ENCODE measurements at regions not wholly inside any gene's neighbourhood (a gene's known extent, or its start where the extent isn't known, plus 50 kb on each side); places are given as distances from the start of the nearest gene placed in this dataset.

DNA sequence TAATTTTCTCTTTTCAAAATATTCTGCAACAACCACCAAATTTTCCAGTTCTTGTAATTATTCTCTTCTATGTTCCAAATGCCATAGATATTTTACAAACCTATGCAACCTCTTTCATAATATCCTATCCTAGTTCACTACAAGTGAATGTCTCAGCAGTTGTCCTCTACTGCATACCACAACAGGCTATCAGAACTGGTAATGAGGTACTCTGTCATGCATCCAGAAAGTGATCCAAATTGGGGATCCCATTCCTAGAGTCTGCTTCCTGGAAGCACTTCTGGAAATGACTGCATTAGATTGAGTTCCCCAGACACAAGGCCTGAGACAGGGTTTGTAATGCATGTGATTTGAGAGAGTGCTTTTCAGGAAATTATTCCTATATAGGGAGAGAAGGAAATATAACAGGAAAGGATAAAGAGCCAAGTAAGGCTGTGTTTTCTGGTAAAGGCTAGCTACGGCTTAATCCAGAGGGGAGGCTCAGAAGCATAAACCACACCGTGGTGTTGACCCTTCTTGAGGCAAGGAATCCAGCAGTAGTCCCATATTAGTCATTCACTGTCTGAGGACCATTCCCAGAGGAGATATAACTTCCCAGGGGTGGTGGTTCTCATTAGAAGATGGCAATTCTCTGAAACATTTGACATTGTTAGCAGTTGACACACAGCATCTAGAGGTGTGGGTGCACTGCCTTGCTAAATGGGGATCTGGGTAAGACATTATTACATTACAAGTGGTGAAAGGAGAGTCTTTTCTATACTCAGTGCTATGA is 80.3 kb upstream of the FST start:
- 77% methylated on average over 2 of the region's 2 CpGs for WGBS
- Histone ChIP-seq H3K27me3 (ENCODE audit: control insufficient read depth in 4 of 4, insufficient read depth in 4 of 4, low read length in 3 of 4) (no peaks in the 10 kb centered on the region), H3K4me1 (ENCODE audit: control insufficient read depth in 4 of 4, insufficient read depth in 4 of 4, low read length in 3 of 4) (no peaks in the 10 kb centered on the region), H3K4me3 (ENCODE audit: low read depth in 1 of 3, low read length in 3 of 3) (no peak overlapping the region), H3K27ac (ENCODE audit: low read depth in 1 of 2, low read length in 2 of 2) (no peak overlapping the region), H3K9ac (ENCODE audit: low read depth in 1 of 2, low read length in 2 of 2) (no peak overlapping the region), H3K9me3 (ENCODE audit: control insufficient read depth in 4 of 4, low read length in 3 of 4) (no peaks in the 10 kb centered on the region), H3K36me3 (ENCODE audit: control insufficient read depth in 4 of 4, insufficient read depth in 3 of 4, low read depth in 1 of 4, low read length in 3 of 4) (no peaks in the 10 kb centered on the region)
- no peak for DNase-seq (ENCODE audit: low spot score)
- TF ChIP-seq NR2F2 (IDR thresholded peaks at IDR 0.05) (no peak), SP1 (IDR thresholded peaks at IDR 0.05) (no peak), RXRA (IDR thresholded peaks at IDR 0.05) (no peak), GABPA (IDR thresholded peaks at IDR 0.05 in 1 of 2, conservative IDR thresholded peaks at IDR 0.05 in 1 of 2) (no peak), HNF4A (conservative IDR thresholded peaks at IDR 0.05) (no peak), FOXA2 (IDR thresholded peaks at IDR 0.05) (no peak), FOXA1 (IDR thresholded peaks at IDR 0.05) (no peak), YY1 (IDR thresholded peaks at IDR 0.05) (no peak), JUND (IDR thresholded peaks at IDR 0.05) (no peak), EGR1 (IDR thresholded peaks at IDR 0.05; ENCODE audit: low read depth in 2 of 2) (no peak), TAF1 (conservative IDR thresholded peaks at IDR 0.05) (no peak), HNF4G (IDR thresholded peaks at IDR 0.05) (no peak), RAD21 (IDR thresholded peaks at IDR 0.05) (no peak)
- TF ChIP-seq, protein P1, sequence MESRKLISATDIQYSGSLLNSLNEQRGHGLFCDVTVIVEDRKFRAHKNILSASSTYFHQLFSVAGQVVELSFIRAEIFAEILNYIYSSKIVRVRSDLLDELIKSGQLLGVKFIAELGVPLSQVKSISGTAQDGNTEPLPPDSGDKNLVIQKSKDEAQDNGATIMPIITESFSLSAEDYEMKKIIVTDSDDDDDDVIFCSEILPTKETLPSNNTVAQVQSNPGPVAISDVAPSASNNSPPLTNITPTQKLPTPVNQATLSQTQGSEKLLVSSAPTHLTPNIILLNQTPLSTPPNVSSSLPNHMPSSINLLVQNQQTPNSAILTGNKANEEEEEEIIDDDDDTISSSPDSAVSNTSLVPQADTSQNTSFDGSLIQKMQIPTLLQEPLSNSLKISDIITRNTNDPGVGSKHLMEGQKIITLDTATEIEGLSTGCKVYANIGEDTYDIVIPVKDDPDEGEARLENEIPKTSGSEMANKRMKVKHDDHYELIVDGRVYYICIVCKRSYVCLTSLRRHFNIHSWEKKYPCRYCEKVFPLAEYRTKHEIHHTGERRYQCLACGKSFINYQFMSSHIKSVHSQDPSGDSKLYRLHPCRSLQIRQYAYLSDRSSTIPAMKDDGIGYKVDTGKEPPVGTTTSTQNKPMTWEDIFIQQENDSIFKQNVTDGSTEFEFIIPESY (IDR thresholded peaks at IDR 0.05), result no peak
- TF ChIP-seq, protein P2, sequence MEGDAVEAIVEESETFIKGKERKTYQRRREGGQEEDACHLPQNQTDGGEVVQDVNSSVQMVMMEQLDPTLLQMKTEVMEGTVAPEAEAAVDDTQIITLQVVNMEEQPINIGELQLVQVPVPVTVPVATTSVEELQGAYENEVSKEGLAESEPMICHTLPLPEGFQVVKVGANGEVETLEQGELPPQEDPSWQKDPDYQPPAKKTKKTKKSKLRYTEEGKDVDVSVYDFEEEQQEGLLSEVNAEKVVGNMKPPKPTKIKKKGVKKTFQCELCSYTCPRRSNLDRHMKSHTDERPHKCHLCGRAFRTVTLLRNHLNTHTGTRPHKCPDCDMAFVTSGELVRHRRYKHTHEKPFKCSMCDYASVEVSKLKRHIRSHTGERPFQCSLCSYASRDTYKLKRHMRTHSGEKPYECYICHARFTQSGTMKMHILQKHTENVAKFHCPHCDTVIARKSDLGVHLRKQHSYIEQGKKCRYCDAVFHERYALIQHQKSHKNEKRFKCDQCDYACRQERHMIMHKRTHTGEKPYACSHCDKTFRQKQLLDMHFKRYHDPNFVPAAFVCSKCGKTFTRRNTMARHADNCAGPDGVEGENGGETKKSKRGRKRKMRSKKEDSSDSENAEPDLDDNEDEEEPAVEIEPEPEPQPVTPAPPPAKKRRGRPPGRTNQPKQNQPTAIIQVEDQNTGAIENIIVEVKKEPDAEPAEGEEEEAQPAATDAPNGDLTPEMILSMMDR (IDR thresholded peaks at IDR 0.05; ENCODE audit: low read depth, low read length, missing input control), result no peak
- TF ChIP-seq, protein P3, sequence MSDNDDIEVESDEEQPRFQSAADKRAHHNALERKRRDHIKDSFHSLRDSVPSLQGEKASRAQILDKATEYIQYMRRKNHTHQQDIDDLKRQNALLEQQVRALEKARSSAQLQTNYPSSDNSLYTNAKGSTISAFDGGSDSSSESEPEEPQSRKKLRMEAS (IDR thresholded peaks at IDR 0.05), result no peak
- TF ChIP-seq, protein P4, sequence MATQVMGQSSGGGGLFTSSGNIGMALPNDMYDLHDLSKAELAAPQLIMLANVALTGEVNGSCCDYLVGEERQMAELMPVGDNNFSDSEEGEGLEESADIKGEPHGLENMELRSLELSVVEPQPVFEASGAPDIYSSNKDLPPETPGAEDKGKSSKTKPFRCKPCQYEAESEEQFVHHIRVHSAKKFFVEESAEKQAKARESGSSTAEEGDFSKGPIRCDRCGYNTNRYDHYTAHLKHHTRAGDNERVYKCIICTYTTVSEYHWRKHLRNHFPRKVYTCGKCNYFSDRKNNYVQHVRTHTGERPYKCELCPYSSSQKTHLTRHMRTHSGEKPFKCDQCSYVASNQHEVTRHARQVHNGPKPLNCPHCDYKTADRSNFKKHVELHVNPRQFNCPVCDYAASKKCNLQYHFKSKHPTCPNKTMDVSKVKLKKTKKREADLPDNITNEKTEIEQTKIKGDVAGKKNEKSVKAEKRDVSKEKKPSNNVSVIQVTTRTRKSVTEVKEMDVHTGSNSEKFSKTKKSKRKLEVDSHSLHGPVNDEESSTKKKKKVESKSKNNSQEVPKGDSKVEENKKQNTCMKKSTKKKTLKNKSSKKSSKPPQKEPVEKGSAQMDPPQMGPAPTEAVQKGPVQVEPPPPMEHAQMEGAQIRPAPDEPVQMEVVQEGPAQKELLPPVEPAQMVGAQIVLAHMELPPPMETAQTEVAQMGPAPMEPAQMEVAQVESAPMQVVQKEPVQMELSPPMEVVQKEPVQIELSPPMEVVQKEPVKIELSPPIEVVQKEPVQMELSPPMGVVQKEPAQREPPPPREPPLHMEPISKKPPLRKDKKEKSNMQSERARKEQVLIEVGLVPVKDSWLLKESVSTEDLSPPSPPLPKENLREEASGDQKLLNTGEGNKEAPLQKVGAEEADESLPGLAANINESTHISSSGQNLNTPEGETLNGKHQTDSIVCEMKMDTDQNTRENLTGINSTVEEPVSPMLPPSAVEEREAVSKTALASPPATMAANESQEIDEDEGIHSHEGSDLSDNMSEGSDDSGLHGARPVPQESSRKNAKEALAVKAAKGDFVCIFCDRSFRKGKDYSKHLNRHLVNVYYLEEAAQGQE (IDR thresholded peaks at IDR 0.05), result no peak
- TF ChIP-seq, protein P5, sequence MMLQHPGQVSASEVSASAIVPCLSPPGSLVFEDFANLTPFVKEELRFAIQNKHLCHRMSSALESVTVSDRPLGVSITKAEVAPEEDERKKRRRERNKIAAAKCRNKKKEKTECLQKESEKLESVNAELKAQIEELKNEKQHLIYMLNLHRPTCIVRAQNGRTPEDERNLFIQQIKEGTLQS (IDR thresholded peaks at IDR 0.05), result no peak

All from liver (tissue), 8 donors.